Keratinocyte (primary cell): ENCODE measurements at regions not wholly inside any gene's neighbourhood (a gene's known extent, or its start where the extent isn't known, plus 50 kb on each side); places are given as distances from the start of the nearest gene placed in this dataset.

Experiments
- DNase-seq: peaks from one replicate; pipeline ENCODE4 v3.0.0-alpha.2; 2011; ENCODE audit warnings: low read depth, missing footprints, low spot score
- FAIRE-seq: peaks from 2 replicates; lab custom pipeline; 2011; peaks lifted over from hg19 to GRCh38; lab: Jason Lieb, UNC
- H2AFZ ChIP-seq: 2 replicates; pipeline ENCODE4 v1.6.0; 2012; ENCODE audit warnings: low read length, control low read depth, inconsistent platforms; ENCODE audit not compliant: control insufficient read depth
- H3K27ac ChIP-seq: 2 replicates; pipeline ENCODE4 v1.5.1; 2011; ENCODE audit warnings: low read length; ENCODE audit not compliant: control insufficient read depth, insufficient read depth
- H3K27me3 ChIP-seq: 3 replicates; pipeline ENCODE4 v1.6.0; 2011; ENCODE audit warnings: low read length; ENCODE audit not compliant: control insufficient read depth, insufficient read depth; ENCODE audit errors: extremely low read depth
- H3K36me3 ChIP-seq, 2 experiments: 2 replicates in 1 of 2; 3 replicates in 1 of 2; pipeline ENCODE4 v1.5.1; 2011; ENCODE audit warnings: low read length in 2 of 2, mild to moderate bottlenecking in 1 of 2; ENCODE audit not compliant: control insufficient read depth in 2 of 2, insufficient read depth in 2 of 2; ENCODE audit errors: extremely low read depth in 1 of 2
- H3K4me1 ChIP-seq: 3 replicates; pipeline ENCODE4 v1.5.1; 2011; ENCODE audit warnings: low read length; ENCODE audit not compliant: control insufficient read depth, insufficient read depth; ENCODE audit errors: extremely low read depth
- H3K4me2 ChIP-seq: 3 replicates; pipeline ENCODE4 v1.6.0; 2011; ENCODE audit warnings: low read depth, low read length; ENCODE audit not compliant: control insufficient read depth, insufficient read depth; ENCODE audit errors: extremely low read depth
- H3K4me3 ChIP-seq, 3 experiments: fragments of 200-600 bp in 1 of 3; sonication (generic) in 1 of 3; 2 replicates in 2 of 3; 3 replicates in 1 of 3; pipeline ENCODE4 v1.5.1; 2011 to 2016; ENCODE audit warnings: low read length in 3 of 3, mild to moderate bottlenecking in 3 of 3, control low read depth in 2 of 3, inconsistent platforms in 1 of 3, low read depth in 1 of 3, mixed read lengths in 1 of 3, mixed run types in 1 of 3, moderate library complexity in 1 of 3; ENCODE audit not compliant: control insufficient read depth in 2 of 3, insufficient read depth in 2 of 3; ENCODE audit errors: extremely low read depth in 1 of 3
- H3K79me2 ChIP-seq: 2 replicates; pipeline ENCODE4 v1.6.0; 2012; ENCODE audit warnings: low read length; ENCODE audit not compliant: control insufficient read depth, insufficient read depth
- H3K9ac ChIP-seq: 3 replicates; pipeline ENCODE4 v1.6.0; 2011; ENCODE audit warnings: low read length; ENCODE audit not compliant: control insufficient read depth, insufficient read depth; ENCODE audit errors: extremely low read depth
- H3K9me1 ChIP-seq: 3 replicates; pipeline ENCODE4 v1.6.0; 2011; ENCODE audit warnings: low read length; ENCODE audit not compliant: control insufficient read depth, insufficient read depth; ENCODE audit errors: extremely low read depth
- H3K9me3 ChIP-seq: 2 replicates; pipeline ENCODE4 v1.5.1; 2012; ENCODE audit warnings: low read depth, low read length; ENCODE audit not compliant: control insufficient read depth
- H4K20me1 ChIP-seq: 3 replicates; pipeline ENCODE4 v1.6.0; 2011; ENCODE audit warnings: low read length; ENCODE audit not compliant: control insufficient read depth, insufficient read depth; ENCODE audit errors: extremely low read depth
- CTCF ChIP-seq, 3 experiments: IDR thresholded peaks in 1 of 3; conservative IDR thresholded peaks in 1 of 3; optimal IDR thresholded peaks in 1 of 3; 2 replicates in 2 of 3; 3 replicates in 1 of 3; pipeline versions ENCODE3 to v1.5.1; 2011; ENCODE audit warnings: low read length in 3 of 3, mild to moderate bottlenecking in 3 of 3, moderate library complexity in 2 of 3, control low read depth in 1 of 3, inconsistent platforms in 1 of 3; ENCODE audit not compliant: insufficient read depth in 2 of 3; ENCODE audit errors: extremely low read depth in 1 of 3
- EZH2 ChIP-seq: IDR thresholded peaks from one replicate; pipeline ENCODE4 v1.6.1; 2012; ENCODE audit warnings: inconsistent platforms, mild to moderate bottlenecking, low read length, moderate library complexity
- dilution Hi-C: fragments of 300-500 bp; cut with MboI; formaldehyde crosslinking; loops from one replicate; pipeline ENCODE4 v1.7.0; 2020; ENCODE audit warnings: low sequenced_read_pairs; ENCODE audit not compliant: extremely low pct_ligation_motif_present

- Histone ChIP-seq H4K20me1 (no peaks in the 10 kb centered on the region), H3K9ac (no peak overlapping the region), H3K79me2 (no peaks in the 10 kb centered on the region), H3K36me3 (no peaks in the 10 kb centered on the region), H3K9me3 (no peaks in the 10 kb centered on the region), H2AFZ (no peak overlapping the region), H3K27ac (no peak overlapping the region), H3K9me1 (no peaks in the 10 kb centered on the region), H3K27me3 (no peaks in the 10 kb centered on the region), H3K4me2 (no peak overlapping the region), H3K4me1 (no peaks in the 10 kb centered on the region), H3K4me3 (no peak overlapping the region)
- TF ChIP-seq EZH2 (no peak), CTCF (optimal IDR thresholded peaks at IDR 0.05 in 1 of 3, IDR thresholded peaks at IDR 0.05 in 1 of 3, conservative IDR thresholded peaks at IDR 0.05 in 1 of 3; ENCODE audit: extremely low read depth in 1 of 3, insufficient read depth in 2 of 3, low read length in 3 of 3) (no peak)
- no peak for DNase-seq
- no peak for FAIRE-seq
- dilution Hi-C loops: no loop called here
Measured at GRCh38 chr11:81569999-81570398, 1163.7 kb downstream of the FAM181B start.

- Histone ChIP-seq H4K20me1 (no peaks in the 10 kb centered on the region), H3K9ac (no peak overlapping the region), H3K4me2 (no peak overlapping the region), H3K9me1 (no peaks in the 10 kb centered on the region), H3K4me1 (no peaks in the 10 kb centered on the region), H3K36me3 (no peaks in the 10 kb centered on the region), H3K27me3 (no peaks in the 10 kb centered on the region), H2AFZ (no peak overlapping the region), H3K4me3 (no peak overlapping the region), H3K27ac (no peak overlapping the region), H3K79me2 (no peaks in the 10 kb centered on the region), H3K9me3 (no peaks in the 10 kb centered on the region)
- dilution Hi-C loops: no loop called here
- FAIRE-seq (no peak), DNase-seq (no peak)
- TF ChIP-seq EZH2 (no peak), CTCF (optimal IDR thresholded peaks at IDR 0.05 in 1 of 3, IDR thresholded peaks at IDR 0.05 in 1 of 3, conservative IDR thresholded peaks at IDR 0.05 in 1 of 3; ENCODE audit: extremely low read depth in 1 of 3, insufficient read depth in 2 of 3, low read length in 3 of 3) (no peak)
Measured at GRCh38 chr11:81568918-81569317, 1164.7 kb downstream of the FAM181B start.
